ENCODE measurements at regions not wholly inside any gene's neighbourhood (a gene's known extent, or its start where the extent isn't known, plus 50 kb on each side); places are given as distances from the start of the nearest gene placed in this dataset.

GRCh38 chr12:65681226-65681625 is 143.1 kb upstream of the HMGA2 start:
- Histone ChIP-seq H3K4me2 (no peak overlapping the region), H3K27ac (no peak overlapping the region), H3K4me1 (no peaks in the 10 kb centered on the region), H3K9me3 (no peaks in the 10 kb centered on the region), H3K4me3 (no peak overlapping the region)
- no peak for FAIRE-seq
- POLR2A ChIA-PET = no interaction called here
- no peak for ATAC-seq
- WGBS (ENCODE audit: missing lambda C conversion rate) = 84% methylated on average over 1 of the region's 1 CpG
- no peak for DNase-seq (ENCODE audit: low read depth in 1 of 2, low spot score in 1 of 2)
- CTCF ChIA-PET = interaction anchor here (3.8 kb wide), 1 partner anchor 79 kb away, joined by 10 read pairs; no protein-coding TSS in a partner anchor
- TF ChIP-seq NR3C1 (IDR thresholded peaks at IDR 0.05) = no peak

DNA sequence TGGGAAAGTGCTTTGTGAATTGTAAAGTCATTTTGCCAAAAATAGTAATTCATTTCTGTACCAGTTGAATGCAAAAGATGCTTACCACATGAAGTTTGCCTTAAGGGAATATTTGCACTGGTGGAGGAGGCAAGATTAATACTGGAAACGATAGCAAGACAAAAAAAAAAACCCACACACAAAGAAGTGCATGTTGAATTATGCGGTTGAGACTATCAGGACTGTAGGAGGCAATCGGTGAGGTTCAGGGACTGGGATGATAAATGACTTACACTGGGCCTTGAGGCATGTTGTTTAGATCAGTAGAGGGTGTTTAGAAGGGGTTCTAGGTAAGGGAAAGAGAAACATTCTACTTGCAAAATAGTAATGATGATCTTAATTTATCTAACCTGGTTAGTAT is 142.2 kb upstream of the HMGA2 start:
- Histone ChIP-seq H3K4me1 (no peaks in the 10 kb centered on the region), H3K27ac (no peak overlapping the region), H3K9me3 (no peaks in the 10 kb centered on the region), H3K4me2 (no peak overlapping the region), H3K4me3 (no peak overlapping the region)
- ChIA-PET CTCF (interaction anchor here (3.8 kb wide), 1 partner anchor 80 kb away, joined by 10 read pairs; no protein-coding TSS in a partner anchor), POLR2A (no interaction called here)
- DNase-seq (ENCODE audit: low read depth in 1 of 2, low spot score in 1 of 2) (no peak), FAIRE-seq (no peak), ATAC-seq (no peak)
- 31% methylated on average over 3 of the region's 3 CpGs for WGBS (ENCODE audit: missing lambda C conversion rate)
- TF ChIP-seq FOSL2 (IDR thresholded peaks at IDR 0.05) (no peak), FOSL2 (CRISPR knock-in tag; IDR thresholded peaks at IDR 0.05) (no peak), MYC (IDR thresholded peaks at IDR 0.05; ENCODE audit: borderline replicate concordance, low read length) (no peak), CBX2 (IDR thresholded peaks at IDR 0.05; ENCODE audit: borderline replicate concordance, low read depth) (no peak), ZSCAN20 (CRISPR knock-in tag; IDR thresholded peaks at IDR 0.05) (no peak), NFE2L2 (conservative IDR thresholded peaks at IDR 0.05; ENCODE audit: low read length) (no peak), EHF (CRISPR knock-in tag; IDR thresholded peaks at IDR 0.05) (no peak), HOXB5 (CRISPR knock-in tag; IDR thresholded peaks at IDR 0.05) (no peak), EP300 (IDR thresholded peaks at IDR 0.05) (no peak), HES2 (IDR thresholded peaks at IDR 0.05) (no peak), FOXS1 (CRISPR knock-in tag; IDR thresholded peaks at IDR 0.05) (no peak)

- WGBS (ENCODE audit: missing lambda C conversion rate) = 58% methylated on average over 2 of the region's 2 CpGs
- Histone ChIP-seq H3K4me1 (no peaks in the 10 kb centered on the region), H3K4me2 (no peak overlapping the region), H3K4me3 (no peak overlapping the region), H3K27ac (no peak overlapping the region), H3K9me3 (no peaks in the 10 kb centered on the region)
- no peak for FAIRE-seq
- no peak for TF ChIP-seq MAZ (IDR thresholded peaks at IDR 0.05; ENCODE audit: borderline replicate concordance, low read depth, low read length)
- no peak for TF ChIP-seq EHF (CRISPR knock-in tag; IDR thresholded peaks at IDR 0.05)
- TF ChIP-seq, protein P1, sequence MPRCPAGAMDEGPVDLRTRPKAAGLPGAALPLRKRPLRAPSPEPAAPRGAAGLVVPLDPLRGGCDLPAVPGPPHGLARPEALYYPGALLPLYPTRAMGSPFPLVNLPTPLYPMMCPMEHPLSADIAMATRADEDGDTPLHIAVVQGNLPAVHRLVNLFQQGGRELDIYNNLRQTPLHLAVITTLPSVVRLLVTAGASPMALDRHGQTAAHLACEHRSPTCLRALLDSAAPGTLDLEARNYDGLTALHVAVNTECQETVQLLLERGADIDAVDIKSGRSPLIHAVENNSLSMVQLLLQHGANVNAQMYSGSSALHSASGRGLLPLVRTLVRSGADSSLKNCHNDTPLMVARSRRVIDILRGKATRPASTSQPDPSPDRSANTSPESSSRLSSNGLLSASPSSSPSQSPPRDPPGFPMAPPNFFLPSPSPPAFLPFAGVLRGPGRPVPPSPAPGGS (IDR thresholded peaks at IDR 0.05) = no peak
- no peak for TF ChIP-seq RFX5 (IDR thresholded peaks at IDR 0.05)
- TF ChIP-seq ESRRA (IDR thresholded peaks at IDR 0.05; ENCODE audit: borderline replicate concordance, low read length) = no peak
- no peak for TF ChIP-seq SREBF2 (IDR thresholded peaks at IDR 0.05)
- TF ChIP-seq FOXS1 (CRISPR knock-in tag; IDR thresholded peaks at IDR 0.05) = no peak
- no peak for TF ChIP-seq JUN (IDR thresholded peaks at IDR 0.05)
- TF ChIP-seq, protein P2, sequence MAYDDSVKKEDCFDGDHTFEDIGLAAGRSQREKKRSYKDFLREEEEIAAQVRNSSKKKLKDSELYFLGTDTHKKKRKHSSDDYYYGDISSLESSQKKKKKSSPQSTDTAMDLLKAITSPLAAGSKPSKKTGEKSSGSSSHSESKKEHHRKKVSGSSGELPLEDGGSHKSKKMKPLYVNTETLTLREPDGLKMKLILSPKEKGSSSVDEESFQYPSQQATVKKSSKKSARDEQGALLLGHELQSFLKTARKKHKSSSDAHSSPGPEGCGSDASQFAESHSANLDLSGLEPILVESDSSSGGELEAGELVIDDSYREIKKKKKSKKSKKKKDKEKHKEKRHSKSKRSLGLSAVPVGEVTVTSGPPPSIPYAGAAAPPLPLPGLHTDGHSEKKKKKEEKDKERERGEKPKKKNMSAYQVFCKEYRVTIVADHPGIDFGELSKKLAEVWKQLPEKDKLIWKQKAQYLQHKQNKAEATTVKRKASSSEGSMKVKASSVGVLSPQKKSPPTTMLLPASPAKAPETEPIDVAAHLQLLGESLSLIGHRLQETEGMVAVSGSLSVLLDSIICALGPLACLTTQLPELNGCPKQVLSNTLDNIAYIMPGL (CRISPR knock-in tag; IDR thresholded peaks at IDR 0.05; ENCODE audit: borderline replicate concordance) = no peak
- no peak for TF ChIP-seq RNF2 (IDR thresholded peaks at IDR 0.05; ENCODE audit: borderline replicate concordance, low read depth)
- TF ChIP-seq HOXB5 (CRISPR knock-in tag; IDR thresholded peaks at IDR 0.05) = no peak
- no peak for TF ChIP-seq HOXB13 (CRISPR knock-in tag; IDR thresholded peaks at IDR 0.05; ENCODE audit: low read depth)
- TF ChIP-seq ZNF302 (CRISPR knock-in tag; IDR thresholded peaks at IDR 0.05) = no peak
- TF ChIP-seq NPAS2 (CRISPR knock-in tag; IDR thresholded peaks at IDR 0.05; ENCODE audit: borderline replicate concordance) = no peak
- TF ChIP-seq HOXA7 (CRISPR knock-in tag; IDR thresholded peaks at IDR 0.05) = no peak
- TF ChIP-seq CTCF (IDR thresholded peaks at IDR 0.05) = no peak
- TF ChIP-seq KDM1A (IDR thresholded peaks at IDR 0.05; ENCODE audit: low read depth) = no peak
- TF ChIP-seq POLR2AphosphoS2 (conservative IDR thresholded peaks at IDR 0.05; ENCODE audit: low read length) = no peak
- CTCF ChIA-PET = interaction anchor here (0.6 to 1.3 kb wide), 4 partner anchors 10 to 126 kb away, joined by 3 to 4 read pairs (median 3); no protein-coding TSS in a partner anchor
- POLR2A ChIA-PET = interaction anchor here (0.7 kb wide), 1 partner anchor 31 kb away, joined by 5 read pairs; no protein-coding TSS in a partner anchor
- no peak for DNase-seq (ENCODE audit: low read depth in 1 of 2, low spot score in 1 of 2)
- no peak for ATAC-seq
Measured at GRCh38 chr12:65684906-65685305, 139.4 kb upstream of the HMGA2 start.

All from A549 (cell line).